PC-3 (cell line): ENCODE measurements at regions not wholly inside any gene's neighbourhood (a gene's known extent, or its start where the extent isn't known, plus 50 kb on each side); places are given as distances from the start of the nearest gene placed in this dataset.

ENCODE experiments used
- EZH2 ChIP-seq: fragments of 300-600 bp; sonication (generic); IDR thresholded peaks from one replicate; pipeline ENCODE4 v1.6.1; 2017; ENCODE audit warnings: antibody characterized with exemption, mild to moderate bottlenecking, low read length; ENCODE audit not compliant: unreplicated experiment
- EZH2phosphoT487 ChIP-seq: fragments of 300-600 bp; sonication (generic); IDR thresholded peaks from 2 replicates; pipeline ENCODE4 v1.6.1; 2018; ENCODE audit warnings: mild to moderate bottlenecking, antibody characterized with exemption, low read length, borderline replicate concordance
- TF ChIP-seq, protein P1 (sequence below): fragments of 300-600 bp; sonication (generic); conservative IDR thresholded peaks from 2 replicates; pipeline ENCODE4 v1.5.1; 2017; ENCODE audit warnings: antibody characterized with exemption, low read depth, mild to moderate bottlenecking, low read length

DNA sequence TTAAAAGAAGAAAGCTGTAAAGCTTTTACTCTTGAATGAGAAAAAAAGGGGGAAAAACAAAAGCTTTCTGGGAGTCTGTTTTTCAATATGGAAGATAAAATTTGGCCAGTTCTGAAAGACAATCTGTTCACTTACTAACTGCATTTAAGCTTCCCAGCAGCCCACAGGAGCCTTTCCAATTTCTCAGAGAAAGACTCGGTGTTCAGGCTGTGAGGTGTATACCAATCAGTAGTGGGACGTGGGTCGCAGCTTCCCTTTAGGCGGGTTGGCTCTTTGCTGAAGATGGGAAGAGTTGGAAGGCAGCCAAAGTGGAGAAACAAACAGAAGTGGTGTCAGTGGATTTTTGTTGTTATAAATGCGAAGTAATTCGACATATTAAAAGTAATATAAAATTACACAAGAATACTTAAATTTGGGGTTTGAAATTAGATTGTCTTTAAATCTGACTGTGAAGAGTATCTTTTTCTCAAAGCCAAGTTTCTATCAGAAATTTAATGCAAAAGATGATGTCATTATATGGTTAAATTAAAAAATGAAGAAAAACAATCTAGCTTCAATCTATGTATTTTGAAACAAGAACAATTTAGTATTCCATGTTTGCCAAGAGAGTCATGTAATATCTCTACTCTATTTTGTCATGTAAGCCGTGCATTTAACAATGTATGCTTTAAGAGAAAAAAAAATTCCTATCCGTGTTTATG, 590.2 kb upstream of the ATXN7L3B start:
- TF ChIP-seq, protein P1, sequence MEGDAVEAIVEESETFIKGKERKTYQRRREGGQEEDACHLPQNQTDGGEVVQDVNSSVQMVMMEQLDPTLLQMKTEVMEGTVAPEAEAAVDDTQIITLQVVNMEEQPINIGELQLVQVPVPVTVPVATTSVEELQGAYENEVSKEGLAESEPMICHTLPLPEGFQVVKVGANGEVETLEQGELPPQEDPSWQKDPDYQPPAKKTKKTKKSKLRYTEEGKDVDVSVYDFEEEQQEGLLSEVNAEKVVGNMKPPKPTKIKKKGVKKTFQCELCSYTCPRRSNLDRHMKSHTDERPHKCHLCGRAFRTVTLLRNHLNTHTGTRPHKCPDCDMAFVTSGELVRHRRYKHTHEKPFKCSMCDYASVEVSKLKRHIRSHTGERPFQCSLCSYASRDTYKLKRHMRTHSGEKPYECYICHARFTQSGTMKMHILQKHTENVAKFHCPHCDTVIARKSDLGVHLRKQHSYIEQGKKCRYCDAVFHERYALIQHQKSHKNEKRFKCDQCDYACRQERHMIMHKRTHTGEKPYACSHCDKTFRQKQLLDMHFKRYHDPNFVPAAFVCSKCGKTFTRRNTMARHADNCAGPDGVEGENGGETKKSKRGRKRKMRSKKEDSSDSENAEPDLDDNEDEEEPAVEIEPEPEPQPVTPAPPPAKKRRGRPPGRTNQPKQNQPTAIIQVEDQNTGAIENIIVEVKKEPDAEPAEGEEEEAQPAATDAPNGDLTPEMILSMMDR: no peak
- TF ChIP-seq EZH2: no peak
- no peak for TF ChIP-seq EZH2phosphoT487
